Neural progenitor cell (in vitro differentiated cells): ENCODE measurements at regions not wholly inside any gene's neighbourhood (a gene's known extent, or its start where the extent isn't known, plus 50 kb on each side); places are given as distances from the start of the nearest gene placed in this dataset.

ENCODE experiments used
- EZH2 ChIP-seq: fragments of 200-600 bp; sonication (generic); IDR thresholded peaks from 2 replicates; pipeline ENCODE4 v1.6.1; 2017; ENCODE audit warnings: antibody characterized with exemption, mild to moderate bottlenecking, moderate library complexity
- EZH2phosphoT487 ChIP-seq: fragments of 200-600 bp; sonication (generic); IDR thresholded peaks from 2 replicates; pipeline ENCODE4 v1.6.1; 2017; ENCODE audit warnings: antibody characterized with exemption
- TF ChIP-seq, protein P1 (sequence below): fragments of 200-600 bp; sonication (generic); IDR thresholded peaks from 2 replicates; pipeline ENCODE4 v1.5.1; 2017; ENCODE audit warnings: antibody characterized with exemption, mild to moderate bottlenecking

DNA sequence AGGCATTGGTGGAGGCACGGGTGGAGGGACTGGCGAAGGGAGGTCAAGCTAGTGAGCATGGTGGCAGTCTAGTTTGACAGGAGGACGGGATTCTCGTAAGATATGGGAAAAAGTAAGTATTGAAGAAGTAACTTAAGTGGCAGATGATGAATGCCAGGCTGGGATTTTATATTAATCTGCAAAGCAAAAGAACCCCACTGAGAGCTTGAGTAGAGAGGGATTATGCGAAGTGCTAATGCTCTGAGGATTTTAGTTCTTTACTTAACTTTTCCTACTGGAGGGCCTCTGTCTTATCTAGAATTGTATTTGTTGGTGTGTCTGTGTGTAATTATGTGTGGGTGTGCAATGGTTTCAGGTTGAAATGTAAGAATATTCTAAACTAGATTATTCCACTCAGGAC, 327.9 kb downstream of the FAT4 start:
- TF ChIP-seq, protein P1, sequence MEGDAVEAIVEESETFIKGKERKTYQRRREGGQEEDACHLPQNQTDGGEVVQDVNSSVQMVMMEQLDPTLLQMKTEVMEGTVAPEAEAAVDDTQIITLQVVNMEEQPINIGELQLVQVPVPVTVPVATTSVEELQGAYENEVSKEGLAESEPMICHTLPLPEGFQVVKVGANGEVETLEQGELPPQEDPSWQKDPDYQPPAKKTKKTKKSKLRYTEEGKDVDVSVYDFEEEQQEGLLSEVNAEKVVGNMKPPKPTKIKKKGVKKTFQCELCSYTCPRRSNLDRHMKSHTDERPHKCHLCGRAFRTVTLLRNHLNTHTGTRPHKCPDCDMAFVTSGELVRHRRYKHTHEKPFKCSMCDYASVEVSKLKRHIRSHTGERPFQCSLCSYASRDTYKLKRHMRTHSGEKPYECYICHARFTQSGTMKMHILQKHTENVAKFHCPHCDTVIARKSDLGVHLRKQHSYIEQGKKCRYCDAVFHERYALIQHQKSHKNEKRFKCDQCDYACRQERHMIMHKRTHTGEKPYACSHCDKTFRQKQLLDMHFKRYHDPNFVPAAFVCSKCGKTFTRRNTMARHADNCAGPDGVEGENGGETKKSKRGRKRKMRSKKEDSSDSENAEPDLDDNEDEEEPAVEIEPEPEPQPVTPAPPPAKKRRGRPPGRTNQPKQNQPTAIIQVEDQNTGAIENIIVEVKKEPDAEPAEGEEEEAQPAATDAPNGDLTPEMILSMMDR: no peak
- TF ChIP-seq EZH2 (no peak), EZH2phosphoT487 (no peak)
